B cell (primary cell): ENCODE measurements at regions not wholly inside any gene's neighbourhood (a gene's known extent, or its start where the extent isn't known, plus 50 kb on each side); places are given as distances from the start of the nearest gene placed in this dataset.

ENCODE experiments used
- ATAC-seq: fragments of 200-7000 bp; cut with Tn5 transposase; one replicate; pipeline ENCODE4 v1.10.0; 2021; ENCODE audit warnings: low read depth, mild to moderate bottlenecking, moderate number of reproducible peaks, moderate library complexity
- CTCF ChIA-PET: fragments of 350-600 bp; sonication (Branson Sonifier 250); formaldehyde crosslinking; loops from one replicate; lab custom pipeline; 2021; ENCODE audit warnings: antibody characterized with exemption, inconsistent platforms; lab: Charles Lee
- POLR2A ChIA-PET: fragments of 350-600 bp; sonication (Branson Sonifier 250); formaldehyde crosslinking; loops from one replicate; lab custom pipeline; 2021; ENCODE audit warnings: antibody characterized with exemption; lab: Charles Lee
- DNase-seq: peaks from one replicate; pipeline ENCODE4 v3.0.0; 2013
- H2AFZ ChIP-seq: 2 replicates; pipeline ENCODE4 v1.6.1; 2012; ENCODE audit warnings: mild to moderate bottlenecking, low read depth, low read length; ENCODE audit not compliant: insufficient read depth, poor library complexity, severe bottlenecking
- H3K27ac ChIP-seq, 2 donors: 1 replicate in 1 of 2; 2 replicates in 1 of 2; pipeline ENCODE4 v1.5.1; 2012 to 2013; ENCODE audit warnings: low read length in 2 of 2, mild to moderate bottlenecking in 2 of 2, moderate library complexity in 1 of 2
- H3K27me3 ChIP-seq, 4 experiments: fragments of 200-600 bp in 1 of 4; sonication (generic) in 1 of 4; replicated peaks in 1 of 4; 1 replicate in 2 of 4; 2 replicates in 2 of 4; pipeline versions ENCODE4 v1.6.1 to v1.7.0; 2013 to 2016; ENCODE audit warnings: low read length in 3 of 4, mild to moderate bottlenecking in 2 of 4, mixed read lengths in 1 of 4, moderate library complexity in 1 of 4; ENCODE audit not compliant: insufficient read depth in 4 of 4, control insufficient read depth in 3 of 4; ENCODE audit errors: control extremely low read depth in 1 of 4
- H3K36me3 ChIP-seq, 2 experiments: replicated peaks in 1 of 2; 1 replicate in 1 of 2; 2 replicates in 1 of 2; pipeline versions ENCODE4 v1.6.1 to v1.7.1; 2013; ENCODE audit warnings: low read length in 1 of 2; ENCODE audit not compliant: insufficient read depth in 2 of 2, control insufficient read depth in 1 of 2; ENCODE audit errors: control extremely low read depth in 1 of 2, extremely low read depth in 1 of 2
- H3K4me1 ChIP-seq, 2 donors: fragments of 200-600 bp in 1 of 2; sonication (generic) in 1 of 2; 1 replicate in 1 of 2; 2 replicates in 1 of 2; pipeline versions ENCODE4 v1.5.1 to v1.6.1; 2013 to 2017; ENCODE audit warnings: low read length in 2 of 2; ENCODE audit not compliant: control insufficient read depth in 2 of 2, insufficient read depth in 2 of 2
- H3K4me2 ChIP-seq: replicated peaks from 2 replicates; pipeline ENCODE3; 2012; ENCODE audit warnings: mild to moderate bottlenecking, low read depth, low read length; ENCODE audit not compliant: poor library complexity, severe bottlenecking
- H3K4me3 ChIP-seq, 5 experiments: fragments of 200-600 bp in 1 of 5; sonication (generic) in 1 of 5; 1 replicate in 3 of 5; 2 replicates in 2 of 5; pipeline versions ENCODE4 v1.5.1 to v1.7.0; 2011 to 2016; ENCODE audit warnings: low read length in 4 of 5, mild to moderate bottlenecking in 4 of 5, low read depth in 2 of 5, control low read depth in 1 of 5, moderate library complexity in 1 of 5; ENCODE audit not compliant: insufficient read depth in 1 of 5; ENCODE audit errors: control extremely low read depth in 1 of 5, extremely low read depth in 1 of 5
- H3K79me2 ChIP-seq: fragments of 200-600 bp; sonication (generic); one replicate; pipeline ENCODE4 v1.6.0; 2016; ENCODE audit warnings: low read length; ENCODE audit not compliant: control insufficient read depth, insufficient read depth
- H3K9ac ChIP-seq: fragments of 200-600 bp; sonication (generic); 2 replicates; pipeline ENCODE4 v1.6.1; 2017; ENCODE audit warnings: mild to moderate bottlenecking, low read length, moderate library complexity
- H3K9me3 ChIP-seq, 3 donors: one replicate each; pipeline versions ENCODE4 v1.6.1 to v1.7.1; 2013; ENCODE audit warnings: low read length in 2 of 3; ENCODE audit not compliant: control insufficient read depth in 2 of 3, insufficient read depth in 1 of 3; ENCODE audit errors: control extremely low read depth in 1 of 3
- H4K20me1 ChIP-seq: 2 replicates; pipeline ENCODE4 v1.6.0; 2012; ENCODE audit warnings: mild to moderate bottlenecking, low read length; ENCODE audit not compliant: insufficient read depth, control insufficient read depth, poor library complexity, severe bottlenecking
- H3K27ac Mint-ChIP-seq: one replicate; pipeline ENCODE4 v1.8.0; 2021; ENCODE audit warnings: mixed read lengths
- H3K27me3 Mint-ChIP-seq: one replicate; pipeline ENCODE4 v1.8.0; 2021; ENCODE audit warnings: mixed read lengths
- H3K4me1 Mint-ChIP-seq: one replicate; pipeline ENCODE4 v1.8.0; 2021; ENCODE audit warnings: mixed read lengths
- H3K4me3 Mint-ChIP-seq: one replicate; pipeline ENCODE4 v1.8.0; 2021; ENCODE audit warnings: mixed read lengths
- H3K9me3 Mint-ChIP-seq: one replicate; pipeline ENCODE4 v1.8.0; 2022; ENCODE audit warnings: mixed read lengths; ENCODE audit not compliant: insufficient read depth
- EZH2 ChIP-seq: IDR thresholded peaks from 2 replicates; pipeline ENCODE4 v1.6.1; 2012; ENCODE audit warnings: borderline replicate concordance, low read depth, mild to moderate bottlenecking, moderate library complexity, low read length; ENCODE audit not compliant: insufficient read depth, poor library complexity, severe bottlenecking
- WGBS: methylation state at CpG from one replicate; pipeline ENCODE4 v1.1.5; 2013; ENCODE audit warnings: missing lambda C conversion rate; ENCODE audit not compliant: insufficient coverage; 5-methylcytosine and 5-hydroxymethylcytosine counted together
- intact Hi-C: fragments of 100-400 bp; cut with micrococcal nuclease; formaldehyde crosslinking; loops from one replicate; pipeline ENCODE4 v1.10.0; 2022
- TF ChIP-seq, protein P1 (sequence below): fragments of 200-600 bp; IDR thresholded peaks from one replicate; pipeline ENCODE4 v1.8.0; 2022; ENCODE audit warnings: antibody characterized with exemption, mild to moderate bottlenecking

DNA sequence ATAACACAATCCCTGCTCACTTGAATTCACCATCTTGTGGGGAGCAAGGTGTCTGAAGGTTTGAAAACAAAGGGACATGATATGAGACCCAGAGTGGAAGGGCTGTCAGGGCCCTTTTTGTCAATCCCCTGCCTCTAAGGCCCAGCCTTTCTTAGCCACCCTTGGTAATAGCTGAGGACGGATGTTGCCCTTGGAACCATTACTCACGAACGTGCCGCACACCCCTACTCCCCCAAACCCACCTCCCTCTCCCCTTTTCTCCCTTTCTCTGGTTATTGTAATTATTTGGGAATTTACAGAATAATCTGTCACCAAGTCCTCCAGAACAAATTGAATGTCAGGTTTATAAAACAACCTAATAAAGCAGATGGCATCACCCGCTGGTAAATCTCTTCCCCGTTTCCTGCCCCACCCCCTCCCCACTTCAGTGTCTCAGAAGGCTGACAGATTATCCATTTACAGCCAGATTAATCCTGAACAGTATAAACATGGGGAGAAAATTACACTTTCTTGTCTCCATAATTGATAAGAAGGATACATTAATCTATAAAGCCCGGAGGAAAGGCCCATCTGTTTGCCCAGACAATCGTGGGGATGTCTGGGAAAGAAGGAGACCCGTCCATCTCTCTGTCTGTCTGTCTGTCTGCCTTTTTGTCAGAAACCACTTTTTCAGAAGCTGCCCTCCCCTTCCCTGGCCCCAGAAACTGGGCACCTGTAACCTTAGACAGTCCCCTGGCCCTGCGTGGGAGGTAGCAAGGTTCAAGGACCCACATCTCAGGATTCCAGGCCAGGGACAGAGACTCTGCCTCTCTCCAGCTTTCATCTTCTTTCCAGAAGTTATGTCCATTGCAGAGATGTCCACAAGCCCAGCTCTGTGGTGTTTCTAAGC lies 60.6 kb upstream of the CD34 start:
- H3K4me3 Mint-ChIP-seq, result no peak overlapping the region
- intact Hi-C loops, result no loop called here
- H3K27ac Mint-ChIP-seq, result no peak overlapping the region
- peaks cover 26% of the 10 kb centered on the region for H3K27me3 Mint-ChIP-seq
- Histone ChIP-seq H3K27ac (no peak overlapping the region), H3K9me3 (no peaks in the 10 kb centered on the region), H3K4me3 (no peak overlapping the region), H3K27me3 (peaks cover 0 to 9% (median 0%) of the 10 kb centered on the region in 4 experiments), H4K20me1 (no peaks in the 10 kb centered on the region), H3K4me2 (no peak overlapping the region), H3K79me2 (no peaks in the 10 kb centered on the region), H3K9ac (no peak overlapping the region), H3K4me1 (no peaks in the 10 kb centered on the region), H2AFZ (no peak overlapping the region), H3K36me3 (no peaks in the 10 kb centered on the region)
- ChIA-PET CTCF (interaction anchor here (1.0 to 1.1 kb wide), 2 partner anchors 8 to 102 kb away, joined by 3 to 4 read pairs; no protein-coding TSS in a partner anchor), POLR2A (no interaction called here)
- TF ChIP-seq, protein P1, sequence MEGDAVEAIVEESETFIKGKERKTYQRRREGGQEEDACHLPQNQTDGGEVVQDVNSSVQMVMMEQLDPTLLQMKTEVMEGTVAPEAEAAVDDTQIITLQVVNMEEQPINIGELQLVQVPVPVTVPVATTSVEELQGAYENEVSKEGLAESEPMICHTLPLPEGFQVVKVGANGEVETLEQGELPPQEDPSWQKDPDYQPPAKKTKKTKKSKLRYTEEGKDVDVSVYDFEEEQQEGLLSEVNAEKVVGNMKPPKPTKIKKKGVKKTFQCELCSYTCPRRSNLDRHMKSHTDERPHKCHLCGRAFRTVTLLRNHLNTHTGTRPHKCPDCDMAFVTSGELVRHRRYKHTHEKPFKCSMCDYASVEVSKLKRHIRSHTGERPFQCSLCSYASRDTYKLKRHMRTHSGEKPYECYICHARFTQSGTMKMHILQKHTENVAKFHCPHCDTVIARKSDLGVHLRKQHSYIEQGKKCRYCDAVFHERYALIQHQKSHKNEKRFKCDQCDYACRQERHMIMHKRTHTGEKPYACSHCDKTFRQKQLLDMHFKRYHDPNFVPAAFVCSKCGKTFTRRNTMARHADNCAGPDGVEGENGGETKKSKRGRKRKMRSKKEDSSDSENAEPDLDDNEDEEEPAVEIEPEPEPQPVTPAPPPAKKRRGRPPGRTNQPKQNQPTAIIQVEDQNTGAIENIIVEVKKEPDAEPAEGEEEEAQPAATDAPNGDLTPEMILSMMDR, result no peak
- TF ChIP-seq EZH2, result no peak
- H3K4me1 Mint-ChIP-seq, result no peaks in the 10 kb centered on the region
- ATAC-seq (no peak), DNase-seq (no peak)
- H3K9me3 Mint-ChIP-seq, result no peaks in the 10 kb centered on the region
- 80% methylated on average over 2 of the region's 10 CpGs for WGBS
